HCT116 (cell line): ENCODE measurements at regions not wholly inside any gene's neighbourhood (a gene's known extent, or its start where the extent isn't known, plus 50 kb on each side); places are given as distances from the start of the nearest gene placed in this dataset.

Experiments used
- ATAC-seq: fragments of 200-7000 bp; cut with Tn5 transposase; 2 replicates; pipeline ENCODE4 v1.9.1; 2020; ENCODE audit warnings: mild to moderate bottlenecking, moderate library complexity
- BruUV-seq: library from RNA; stranded (reverse); fragments of 400-500 nt; replicated peaks from 2 replicates; lab custom pipeline; 2021; lab: Mats Ljungman, UMichigan
- CTCF ChIA-PET: fragments of 300-600 bp; sonication (Branson Sonifier 250); formaldehyde crosslinking; loops from one replicate; lab custom pipeline; 2021; ENCODE audit warnings: antibody characterized with exemption; lab: Charles Lee
- POLR2A ChIA-PET: fragments of 300-600, 350-600 bp; sonication (Branson Sonifier 250); formaldehyde crosslinking; loops from one replicate; lab custom pipeline; 2021; ENCODE audit warnings: antibody characterized with exemption; lab: Charles Lee
- RAD21 ChIA-PET, 2 experiments: fragments of 300-600 bp; sonication (Branson Sonifier 250); formaldehyde crosslinking; loops; one replicate each; lab custom pipeline; 2023; ENCODE audit warnings: low total read pairs in 2 of 2; ENCODE audit not compliant: uncharacterized antibody in 2 of 2, unreplicated experiment in 2 of 2, low non-redundant PET in 1 of 2; lab: Charles Lee
- DNase-seq: peaks from one replicate; pipeline ENCODE4 v3.0.0-alpha.2; 2010; ENCODE audit warnings: low read depth, low spot score
- H2AFZ ChIP-seq: fragments of 200-600 bp; shearing (Covaris generic), sonication (generic); 2 replicates; pipeline ENCODE4 v1.6.1; 2017; ENCODE audit warnings: low read depth, mixed run types, mixed read lengths, antibody characterized with exemption, low read length; ENCODE audit not compliant: poor library complexity, severe bottlenecking
- H3K27ac ChIP-seq: 2 replicates; pipeline ENCODE4 v1.5.1; 2012; ENCODE audit warnings: low read depth, low read length
- H3K27me3 ChIP-seq: fragments of 200-600 bp; sonication (generic); 2 replicates; pipeline ENCODE4 v1.6.1; 2016; ENCODE audit warnings: mixed run types, low read length, mixed read lengths; ENCODE audit not compliant: insufficient read depth
- H3K36me3 ChIP-seq, 2 experiments: fragments of 200-500 bp in 1 of 2; fragments of 200-600 bp in 1 of 2; sonication (Bioruptor generic) in 1 of 2; sonication (generic) in 1 of 2; 2 replicates each; pipeline versions ENCODE4 v1.5.1 to v1.6.1; 2014 to 2016; ENCODE audit warnings: low read length in 2 of 2, inconsistent platforms in 1 of 2, mixed read lengths in 1 of 2, mixed run types in 1 of 2; ENCODE audit not compliant: insufficient read depth in 2 of 2, control insufficient read depth in 1 of 2
- H3K4me1 ChIP-seq, 2 experiments: fragments of 200-600 bp in 1 of 2; sonication (generic) in 1 of 2; 2 replicates each; pipeline versions ENCODE4 v1.5.1 to v1.6.1; 2012 to 2017; ENCODE audit warnings: low read length in 2 of 2, inconsistent platforms in 1 of 2, mild to moderate bottlenecking in 1 of 2, mixed read lengths in 1 of 2, mixed run types in 1 of 2, moderate library complexity in 1 of 2; ENCODE audit not compliant: insufficient read depth in 2 of 2, control insufficient read depth in 1 of 2
- H3K4me2 ChIP-seq: fragments of 200-600 bp; sonication (generic); 2 replicates; pipeline ENCODE4 v1.6.1; 2017; ENCODE audit warnings: mixed run types, low read length, mixed read lengths
- H3K4me3 ChIP-seq, 2 experiments: fragments of 200-600 bp in 1 of 2; sonication (generic) in 1 of 2; replicated peaks in 1 of 2; 2 replicates each; pipeline ENCODE4 v1.5.1; 2011 to 2016; ENCODE audit warnings: low read length in 2 of 2, control low read depth in 1 of 2, low read depth in 1 of 2, mild to moderate bottlenecking in 1 of 2, mixed read lengths in 1 of 2, mixed run types in 1 of 2
- H3K79me2 ChIP-seq: fragments of 200-600 bp; sonication (generic); 2 replicates; pipeline ENCODE4 v1.6.1; 2017; ENCODE audit warnings: mild to moderate bottlenecking, mixed run types, low read length, moderate library complexity, mixed read lengths; ENCODE audit not compliant: insufficient read depth
- H3K9ac ChIP-seq: fragments of 200-600 bp; sonication (generic); 2 replicates; pipeline ENCODE4 v1.6.1; 2016; ENCODE audit warnings: low read length, mixed read lengths
- H3K9me2 ChIP-seq: fragments of 200-600 bp; sonication (generic), shearing (Covaris generic); 2 replicates; pipeline ENCODE4 v1.6.1; 2017; ENCODE audit warnings: mixed run types, mild to moderate bottlenecking, moderate library complexity; ENCODE audit not compliant: insufficient read depth
- H3K9me3 ChIP-seq, 2 experiments: fragments of 200-500 bp in 1 of 2; fragments of 200-600 bp in 1 of 2; sonication (Bioruptor generic) in 1 of 2; sonication (generic) in 1 of 2; 2 replicates each; pipeline ENCODE4 v1.6.1; 2014 to 2017; ENCODE audit warnings: low read length in 2 of 2, mixed read lengths in 2 of 2, inconsistent platforms in 1 of 2, low read depth in 1 of 2, mild to moderate bottlenecking in 1 of 2, mixed run types in 1 of 2, moderate library complexity in 1 of 2; ENCODE audit not compliant: control insufficient read depth in 1 of 2, insufficient read depth in 1 of 2
- H4K20me1 ChIP-seq: fragments of 200-600 bp; sonication (generic), shearing (Covaris generic); 2 replicates; pipeline ENCODE4 v1.6.1; 2017; ENCODE audit warnings: mixed run types, mild to moderate bottlenecking, moderate library complexity; ENCODE audit not compliant: insufficient read depth
- CBX3 ChIP-seq: IDR thresholded peaks from 2 replicates; pipeline ENCODE4 v1.6.1; 2012; ENCODE audit warnings: low read depth
- CEBPB ChIP-seq: IDR thresholded peaks from 2 replicates; pipeline ENCODE4 v1.6.1; 2012; ENCODE audit warnings: low read depth
- EGR1 ChIP-seq: IDR thresholded peaks from 2 replicates; pipeline ENCODE4 v1.6.1; 2012; ENCODE audit warnings: low read depth
- ELF1 ChIP-seq: IDR thresholded peaks from 2 replicates; pipeline ENCODE4 v1.6.1; 2012; ENCODE audit warnings: low read depth, borderline replicate concordance
- EZH2 ChIP-seq: fragments of 200-600 bp; sonication (generic); IDR thresholded peaks from 2 replicates; pipeline ENCODE4 v1.6.1; 2017; ENCODE audit warnings: antibody characterized with exemption, mixed run types
- FOSL1 ChIP-seq: IDR thresholded peaks from 2 replicates; pipeline ENCODE4 v1.6.1; 2012; ENCODE audit warnings: low read depth
- JUND ChIP-seq: IDR thresholded peaks from 2 replicates; pipeline ENCODE4 v1.6.1; 2012
- POLR2AphosphoS5 ChIP-seq: IDR thresholded peaks from 2 replicates; pipeline ENCODE4 v1.6.1; 2011; ENCODE audit warnings: mild to moderate bottlenecking, low read depth, low read length, moderate library complexity
- RAD21 ChIP-seq: IDR thresholded peaks from 2 replicates; pipeline ENCODE4 v1.6.1; 2012; ENCODE audit warnings: low read depth, mild to moderate bottlenecking
- TCF7L2 ChIP-seq: IDR thresholded peaks from 2 replicates; pipeline ENCODE4 v1.7.0; 2011; ENCODE audit warnings: borderline replicate concordance, inconsistent platforms; ENCODE audit not compliant: insufficient read depth, insufficient read length; ENCODE audit errors: extremely low read depth
- YY1 ChIP-seq: IDR thresholded peaks from 2 replicates; pipeline ENCODE4 v1.6.1; 2011; ENCODE audit warnings: low read length, low read depth, moderate library complexity, mild to moderate bottlenecking; ENCODE audit not compliant: insufficient replicate concordance; ENCODE audit errors: extremely low read depth
- ZNF274 ChIP-seq: fragments of 200-500 bp; sonication (Bioruptor generic); IDR thresholded peaks from 2 replicates; pipeline ENCODE4 v1.6.1; 2014; ENCODE audit warnings: mild to moderate bottlenecking, low read depth, low read length, inconsistent platforms
- intact Hi-C: fragments of 100-400 bp; cut with micrococcal nuclease; formaldehyde crosslinking; loops from 2 replicates; pipeline ENCODE4 v1.10.0; 2022
- TF ChIP-seq, protein P1 (sequence below), 3 experiments: fragments of 200-600 bp in 1 of 3; sonication (generic) in 1 of 3; IDR thresholded peaks in 2 of 3; conservative IDR thresholded peaks in 1 of 3; 2 replicates each; pipeline ENCODE4 v1.5.1; 2012 to 2017; ENCODE audit warnings: low read depth in 2 of 3, low read length in 2 of 3, antibody characterized with exemption in 1 of 3, borderline replicate concordance in 1 of 3, control low read depth in 1 of 3, mild to moderate bottlenecking in 1 of 3, mixed read lengths in 1 of 3, mixed run types in 1 of 3, moderate library complexity in 1 of 3; ENCODE audit not compliant: insufficient read depth in 1 of 3
- TF ChIP-seq, protein P2 (sequence below): IDR thresholded peaks from 2 replicates; pipeline ENCODE4 v1.6.1; 2012

DNA sequence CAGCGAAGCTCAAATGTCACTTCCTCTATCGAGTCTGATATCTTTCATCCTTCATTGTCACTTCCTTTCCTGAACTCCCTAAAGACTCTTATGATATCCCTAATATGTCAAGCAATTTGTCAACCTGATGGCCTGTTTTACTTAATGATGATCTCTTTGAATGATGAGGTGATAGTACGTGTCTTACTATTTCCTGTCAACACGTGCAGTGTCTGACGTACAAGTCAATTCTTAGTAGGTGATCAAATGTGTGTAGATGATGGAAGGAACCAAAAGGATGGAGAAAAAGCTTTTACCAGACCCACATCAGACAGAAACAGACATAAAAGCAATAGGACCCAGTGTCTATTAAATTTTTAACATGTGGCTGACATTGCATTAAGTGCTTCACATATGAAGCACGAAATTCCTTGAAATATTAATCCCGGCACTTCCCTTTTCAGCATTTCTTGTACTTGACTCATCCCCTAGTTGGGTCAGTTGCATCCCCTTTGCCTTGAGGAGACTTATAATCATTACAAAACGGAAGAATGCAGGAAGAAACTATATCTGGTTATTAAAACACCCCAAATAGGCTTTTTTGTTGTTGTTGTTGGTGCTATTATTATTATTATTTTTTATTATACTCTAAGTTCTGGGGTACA, 108.6 kb upstream of the NYAP2 start (continued):
- TF ChIP-seq EGR1 = no peak
- no peak for TF ChIP-seq YY1
- TF ChIP-seq EZH2 = no peak
- TF ChIP-seq, protein P1, sequence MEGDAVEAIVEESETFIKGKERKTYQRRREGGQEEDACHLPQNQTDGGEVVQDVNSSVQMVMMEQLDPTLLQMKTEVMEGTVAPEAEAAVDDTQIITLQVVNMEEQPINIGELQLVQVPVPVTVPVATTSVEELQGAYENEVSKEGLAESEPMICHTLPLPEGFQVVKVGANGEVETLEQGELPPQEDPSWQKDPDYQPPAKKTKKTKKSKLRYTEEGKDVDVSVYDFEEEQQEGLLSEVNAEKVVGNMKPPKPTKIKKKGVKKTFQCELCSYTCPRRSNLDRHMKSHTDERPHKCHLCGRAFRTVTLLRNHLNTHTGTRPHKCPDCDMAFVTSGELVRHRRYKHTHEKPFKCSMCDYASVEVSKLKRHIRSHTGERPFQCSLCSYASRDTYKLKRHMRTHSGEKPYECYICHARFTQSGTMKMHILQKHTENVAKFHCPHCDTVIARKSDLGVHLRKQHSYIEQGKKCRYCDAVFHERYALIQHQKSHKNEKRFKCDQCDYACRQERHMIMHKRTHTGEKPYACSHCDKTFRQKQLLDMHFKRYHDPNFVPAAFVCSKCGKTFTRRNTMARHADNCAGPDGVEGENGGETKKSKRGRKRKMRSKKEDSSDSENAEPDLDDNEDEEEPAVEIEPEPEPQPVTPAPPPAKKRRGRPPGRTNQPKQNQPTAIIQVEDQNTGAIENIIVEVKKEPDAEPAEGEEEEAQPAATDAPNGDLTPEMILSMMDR (IDR thresholded peaks at IDR 0.05 in 2 of 3, conservative IDR thresholded peaks at IDR 0.05 in 1 of 3; ENCODE audit: borderline replicate concordance in 1 of 3, insufficient read depth in 1 of 3, low read depth in 2 of 3, low read length in 2 of 3) = no peak

GRCh38 chr2:225289659-225290058, 109.9 kb upstream of the NYAP2 start:
- DNase-seq (no peak), ATAC-seq (no peak)
- Histone ChIP-seq H4K20me1 (no peaks in the 10 kb centered on the region), H3K4me1 (no peaks in the 10 kb centered on the region), H3K4me3 (no peak overlapping the region), H3K4me2 (no peak overlapping the region), H3K36me3 (no peaks in the 10 kb centered on the region), H3K9ac (no peak overlapping the region), H2AFZ (no peak overlapping the region), H3K27me3 (no peaks in the 10 kb centered on the region), H3K79me2 (no peaks in the 10 kb centered on the region), H3K9me3 (no peaks in the 10 kb centered on the region), H3K9me2 (no peaks in the 10 kb centered on the region), H3K27ac (no peak overlapping the region)
- no TSS peak for BruUV-seq
- CTCF ChIA-PET = no interaction called here
- TF ChIP-seq POLR2AphosphoS5 = no peak
- TF ChIP-seq JUND = no peak
- no peak for TF ChIP-seq RAD21
- TF ChIP-seq, protein P2, sequence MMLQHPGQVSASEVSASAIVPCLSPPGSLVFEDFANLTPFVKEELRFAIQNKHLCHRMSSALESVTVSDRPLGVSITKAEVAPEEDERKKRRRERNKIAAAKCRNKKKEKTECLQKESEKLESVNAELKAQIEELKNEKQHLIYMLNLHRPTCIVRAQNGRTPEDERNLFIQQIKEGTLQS = no peak
- TF ChIP-seq CBX3 = no peak
- no peak for TF ChIP-seq EZH2
- TF ChIP-seq YY1 = no peak
- no peak for TF ChIP-seq ZNF274
- TF ChIP-seq CEBPB = no peak
- no peak for TF ChIP-seq TCF7L2
- no peak for TF ChIP-seq FOSL1
- no peak for TF ChIP-seq ELF1
- POLR2A ChIA-PET = no interaction called here
- RAD21 ChIA-PET = no interaction called here
- intact Hi-C loops = no loop called here
